Heart right ventricle (tissue), 16 donors: ENCODE measurements at regions not wholly inside any gene's neighbourhood (a gene's known extent, or its start where the extent isn't known, plus 50 kb on each side); places are given as distances from the start of the nearest gene placed in this dataset.

Experiments
- ATAC-seq, 8 donors: fragments of 200-7000 bp; cut with Tn5 transposase; one replicate each; pipeline ENCODE4 v1.9.1; 2020; ENCODE audit warnings: mild to moderate bottlenecking in 8 of 8, moderate library complexity in 8 of 8, moderate number of reproducible peaks in 1 of 8
- DNase-seq, 2 donors: peaks; one replicate each; pipeline ENCODE4 v3.0.0-alpha.2; 2020
- H3K27ac ChIP-seq, 10 donors: fragments of 200-600 bp; sonication (generic) in 2 of 10; one replicate each; pipeline versions ENCODE4 v1.5.0 to v1.8.0; 2020 to 2022; ENCODE audit warnings: mild to moderate bottlenecking in 3 of 10
- H3K27me3 ChIP-seq, 7 donors: fragments of 200-600 bp; one replicate each; pipeline ENCODE4 v1.8.0; 2021 to 2022; ENCODE audit warnings: mild to moderate bottlenecking in 2 of 7
- H3K36me3 ChIP-seq, 9 donors: fragments of 200-600 bp; sonication (generic) in 1 of 9; one replicate each; pipeline versions ENCODE4 v1.5.0 to v1.8.0; 2020 to 2022; ENCODE audit warnings: mild to moderate bottlenecking in 2 of 9
- H3K4me1 ChIP-seq, 9 donors: fragments of 200-600 bp; sonication (generic) in 1 of 9; one replicate each; pipeline versions ENCODE4 v1.5.0 to v1.8.0; 2020 to 2022; ENCODE audit warnings: mild to moderate bottlenecking in 4 of 9
- H3K4me3 ChIP-seq, 10 donors: fragments of 200-600 bp; sonication (generic) in 2 of 10; one replicate each; pipeline versions ENCODE4 v1.5.0 to v1.8.0; 2020 to 2022; ENCODE audit warnings: mild to moderate bottlenecking in 7 of 10, moderate library complexity in 2 of 10
- H3K9me3 ChIP-seq, 11 donors: fragments of 200-600 bp in 10 of 11; sonication (generic) in 2 of 11; one replicate each; pipeline versions ENCODE4 v1.5.0 to v1.8.0; 2013 to 2022; ENCODE audit warnings: mild to moderate bottlenecking in 2 of 11, control low read depth in 1 of 11, moderate library complexity in 1 of 11
- CTCF ChIP-seq, 9 donors: fragments of 200-600 bp; sonication (generic) in 2 of 9; IDR thresholded peaks; one replicate each; pipeline versions ENCODE4 v1.5.0 to v1.8.0; 2021 to 2022; ENCODE audit warnings: antibody characterized with exemption in 9 of 9, mild to moderate bottlenecking in 5 of 9, moderate library complexity in 1 of 9
- WGBS, 2 donors: extraction: QIAGEN DNeasy Blood & Tissue Kit; methylation state at CpG; one replicate each; pipeline ENCODE4 v1.1.7; 2013; ENCODE audit warnings: inconsistent platforms in 1 of 2; 5-methylcytosine and 5-hydroxymethylcytosine counted together
- intact Hi-C, 10 donors: fragments of 100-400 bp; cut with DNase I; formaldehyde crosslinking; loops; one replicate each; pipeline versions ENCODE4 v1.11.1 to v1.14.2; 2022
- donor health status: Arrhythmogenic right ventricular cardiomyopathy.
- donor health status: ischemic (EF 13 %, LVEDD 7.1; RV severe dilation, severe dysfunction).
- donor health status: healthy with polysubstance abuse.
- donor health status: DM: no; HTN: yes; CAD: no.
- donor health status: DM: no; HTN: no; CAD: no.
- donor health status: ischemic (EF 25% LVEDD 6.9; RV normal size, moderate dysfunction).
- donor health status: ischemic (EF 25% LVEDD 5.7; RV mildly dilated, moderate dysfunction).
- donor health status: healthy.
- donor health status: DM: yes; HTN: yes; CAD: no.
- donor health status: Ischemic cardiomyopathy.
- donor health status: ischemic (EF 35%, LVEDD 5.7; RV mildly dilated, moderate dysfunction).
- donor health status: nonischemic (EF 11% LVEDD 7.7; RV severe dilation, severe dysfunction).
- donor health status: DM: yes; HTN: yes; CAD: no.
- donor health status: PGD.
- donor health status: ischemic (EF 29% LVEDD 5.4; RV normal size, mild dysfunction).
- donor health status: nonischemic (EF 23%, LVEDD 6.1; RV moderate dilation, normal function).

DNA sequence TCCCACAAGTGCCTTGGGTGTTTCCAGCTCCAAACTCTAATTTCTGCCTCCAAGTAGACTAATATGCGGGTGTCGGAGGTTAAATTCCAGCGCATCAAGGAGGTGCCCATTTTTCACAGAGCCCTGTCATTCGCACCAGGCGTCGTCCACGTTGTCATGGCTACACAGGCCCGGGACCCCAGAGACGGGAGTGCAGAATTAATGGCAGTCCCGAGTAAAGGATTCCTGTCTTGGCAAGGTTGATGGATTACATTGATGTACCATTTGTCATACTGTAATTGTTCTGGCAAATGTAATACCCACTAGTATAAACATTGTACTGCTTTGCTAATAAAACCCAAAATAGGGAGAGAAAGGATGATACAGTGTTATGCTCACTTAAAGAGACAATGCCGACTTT, 222.9 kb upstream of the MYL2 start:
- Histone ChIP-seq H3K4me1 (no peaks in the 10 kb centered on the region), H3K27ac (no peak overlapping the region), H3K27me3 (peaks cover 0 to 26% (median 0%) of the 10 kb centered on the region in 7 donors), H3K36me3 (no peaks in the 10 kb centered on the region), H3K4me3 (no peak overlapping the region), H3K9me3 (no peaks in the 10 kb centered on the region)
- intact Hi-C loops, result no loop called here
- no peak for TF ChIP-seq CTCF (IDR thresholded peaks at IDR 0.05)
- ATAC-seq, result no peak
- DNase-seq, result no peak
- 58 to 65% methylated on average over 11 of the region's 11 CpGs for WGBS, 2 donors

DNA sequence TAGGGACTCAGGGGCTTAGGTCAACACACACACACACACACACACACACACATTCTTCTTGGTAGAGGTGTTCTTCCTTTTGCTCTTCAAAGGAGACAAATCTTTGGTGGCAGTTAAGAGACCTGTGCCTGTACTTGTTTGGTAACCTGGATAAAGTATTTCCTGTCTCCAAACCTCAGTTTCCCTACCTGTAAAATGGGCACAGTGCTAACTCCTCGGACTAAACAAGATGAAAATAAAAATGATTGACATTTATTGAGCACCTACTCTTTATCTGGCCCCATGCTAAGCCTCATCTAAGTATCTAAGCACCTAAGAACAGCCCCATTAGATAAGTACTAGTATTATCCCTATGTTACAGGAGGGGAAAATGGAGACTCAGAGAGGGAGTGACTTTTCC, 220.8 kb upstream of the MYL2 start:
- Histone ChIP-seq H3K9me3 (no peaks in the 10 kb centered on the region), H3K27ac (no peak overlapping the region), H3K4me3 (no peak overlapping the region), H3K36me3 (no peaks in the 10 kb centered on the region), H3K4me1 (no peaks in the 10 kb centered on the region), H3K27me3 (peaks cover 0 to 26% (median 0%) of the 10 kb centered on the region in 7 donors)
- ATAC-seq, result no peak
- DNase-seq, result no peak
- intact Hi-C loops, result no loop called here
- WGBS, 2 donors, result 84 to 85% methylated on average over 1 of the region's 1 CpG
- TF ChIP-seq CTCF (IDR thresholded peaks at IDR 0.05), result no peak

- no peak for ATAC-seq
- peaks cover 0 to 14% (median 0%) of the 10 kb centered on the region in 11 donors for H3K9me3 ChIP-seq
- no peaks in the 10 kb centered on the region for H3K4me1 ChIP-seq
- intact Hi-C loops, result no loop called here
- TF ChIP-seq CTCF (IDR thresholded peaks at IDR 0.05), result no peak
- 57 to 61% methylated on average over 8 of the region's 8 CpGs for WGBS, 2 donors
- DNase-seq, result no peak
- H3K36me3 ChIP-seq, result no peaks in the 10 kb centered on the region
- H3K27me3 ChIP-seq, result peaks cover 0 to 22% (median 0%) of the 10 kb centered on the region in 7 donors
- no peak overlapping the region for H3K27ac ChIP-seq
- H3K4me3 ChIP-seq, result no peak overlapping the region
Measured at GRCh38 chr12:111138016-111138415, 217.6 kb upstream of the MYL2 start.

GRCh38 chr12:111135293-111135832, 215.0 kb upstream of the MYL2 start:
- 96 to 97% methylated on average over 5 of the region's 5 CpGs for WGBS, 2 donors
- DNase-seq, result no peak

More at GRCh38 chr12:111135293-111135832, 215.0 kb upstream of the MYL2 start:
- ATAC-seq, result no peak
- Histone ChIP-seq H3K27ac (no peak overlapping the region), H3K36me3 (no peaks in the 10 kb centered on the region), H3K27me3 (peaks cover 0 to 22% (median 0%) of the 10 kb centered on the region in 7 donors), H3K4me3 (no peak overlapping the region), H3K4me1 (no peaks in the 10 kb centered on the region), H3K9me3 (peaks cover 0 to 14% (median 0%) of the 10 kb centered on the region in 11 donors)
- intact Hi-C loops, result no loop called here
- no peak for TF ChIP-seq CTCF (IDR thresholded peaks at IDR 0.05)
